HT-29 (cell line): ENCODE measurements at regions not wholly inside any gene's neighbourhood (a gene's known extent, or its start where the extent isn't known, plus 50 kb on each side); places are given as distances from the start of the nearest gene placed in this dataset.
"Not testable (repeated sequence)": the region's sequence is repeated elsewhere in the genome, so short reads cannot be mapped to it uniquely, and the experiment has no call there.

Experiments used
- DNase-seq: peaks from one replicate; pipeline ENCODE4 v3.0.0-alpha.2; 2015; ENCODE audit warnings: low spot score

GRCh38 chr9:108074900-108075299 is 585.3 kb upstream of the KLF4 start:
- DNase-seq = no peak

GRCh38 chr9:108073823-108074222 is 584.3 kb upstream of the KLF4 start:
- no peak for DNase-seq

GRCh38 chr9:108072740-108073139 is 583.2 kb upstream of the KLF4 start:
- no peak for DNase-seq

- no peak for DNase-seq
Observed at GRCh38 chr9:108070861-108071260, 581.3 kb upstream of the KLF4 start.

- no peak for DNase-seq
Observed at GRCh38 chr9:108069991-108070390, 580.4 kb upstream of the KLF4 start.

- no peak for DNase-seq
Observed at GRCh38 chr9:108062680-108063079, 573.1 kb upstream of the KLF4 start.

GRCh38 chr9:108060175-108060574 is 570.6 kb upstream of the KLF4 start:
- DNase-seq = no peak

- peak; percentile 39 for DNase-seq
Observed at GRCh38 chr9:108058135-108058814, 568.7 kb upstream of the KLF4 start.

- peak; percentile 58 for DNase-seq
Observed at GRCh38 chr9:108057421-108058134, 568.0 kb upstream of the KLF4 start.

GRCh38 chr9:108056805-108057386 is 567.3 kb upstream of the KLF4 start:
- DNase-seq = peak; percentile 35

GRCh38 chr9:108056084-108056804 is 566.7 kb upstream of the KLF4 start:
- DNase-seq = peak; percentile 36

- DNase-seq = no peak
Observed at GRCh38 chr9:108054131-108054630, 564.6 kb upstream of the KLF4 start.

- DNase-seq = peak; percentile 77
Observed at GRCh38 chr9:108053555-108054061, 564.0 kb upstream of the KLF4 start.

GRCh38 chr9:108052431-108053080 is 563.0 kb upstream of the KLF4 start:
- no peak for DNase-seq

- no peak for DNase-seq
Observed at GRCh38 chr9:108050894-108051293, 561.3 kb upstream of the KLF4 start.

GRCh38 chr9:108049671-108050494 is 560.3 kb upstream of the KLF4 start:
- DNase-seq = no peak

- DNase-seq = peak; percentile 87
Observed at GRCh38 chr9:108049026-108049607, 559.5 kb upstream of the KLF4 start.

- DNase-seq = no peak
Observed at GRCh38 chr9:108048406-108049025, 558.9 kb upstream of the KLF4 start.

- DNase-seq = not testable (repeated sequence)
Observed at GRCh38 chr9:108047777-108048176, 558.2 kb upstream of the KLF4 start.

- no peak for DNase-seq
Observed at GRCh38 chr9:108047264-108047663, 557.7 kb upstream of the KLF4 start.
